ENCODE measurements at regions not wholly inside any gene's neighbourhood (a gene's known extent, or its start where the extent isn't known, plus 50 kb on each side); places are given as distances from the start of the nearest gene placed in this dataset.

GRCh38 chr7:54333952-54334351, 208.2 kb upstream of the VSTM2A start:
- ChIA-PET CTCF (no interaction called here), RAD21 (ENCODE audit: low non-redundant PET in 1 of 2, low total read pairs in 2 of 2, uncharacterized antibody in 2 of 2, unreplicated experiment in 2 of 2) (no interaction called here), POLR2A (no interaction called here)
- peaks cover 0 to 3% of the 10 kb centered on the region in 2 experiments; a peak in 2 of 4 replicates for H3K9me3 ChIP-seq (ENCODE audit: control insufficient read depth in 1 of 2, insufficient read depth in 1 of 2, low read depth in 1 of 2, low read length in 2 of 2)
- intact Hi-C loops (cut with micrococcal nuclease), result no loop called here
- no peak overlapping the region for H2AFZ ChIP-seq (ENCODE audit: low read depth, low read length, poor library complexity, severe bottlenecking)
- TF ChIP-seq CEBPB (IDR thresholded peaks at IDR 0.05; ENCODE audit: low read depth) (no peak), SRF (IDR thresholded peaks at IDR 0.05; ENCODE audit: low read depth) (no peak)
- H4K20me1 ChIP-seq (ENCODE audit: insufficient read depth), result no peaks in the 10 kb centered on the region
- H3K27ac ChIP-seq (ENCODE audit: low read depth, low read length), result no peak overlapping the region
- no peak for ATAC-seq
- H3K4me1 ChIP-seq (ENCODE audit: control insufficient read depth in 1 of 2, insufficient read depth in 2 of 2, low read length in 2 of 2), result no peaks in the 10 kb centered on the region
- no peaks in the 10 kb centered on the region for H3K79me2 ChIP-seq (ENCODE audit: insufficient read depth, low read length)
- H3K4me2 ChIP-seq (ENCODE audit: low read length), result no peak overlapping the region
- BruUV-seq (replicated peaks), result no TSS peak
- no peak for DNase-seq (ENCODE audit: low read depth, low spot score)
- no peaks in the 10 kb centered on the region for H3K27me3 ChIP-seq (ENCODE audit: insufficient read depth, low read length)
- H3K4me3 ChIP-seq (replicated peaks in 1 of 2; ENCODE audit: low read depth in 1 of 2, low read length in 2 of 2), result no peak overlapping the region
- no peaks in the 10 kb centered on the region for H3K36me3 ChIP-seq (ENCODE audit: control insufficient read depth in 1 of 2, insufficient read depth in 2 of 2, low read length in 2 of 2)
- no peaks in the 10 kb centered on the region for H3K9me2 ChIP-seq (ENCODE audit: insufficient read depth)
- no peak overlapping the region for H3K9ac ChIP-seq (ENCODE audit: low read length)

DNA sequence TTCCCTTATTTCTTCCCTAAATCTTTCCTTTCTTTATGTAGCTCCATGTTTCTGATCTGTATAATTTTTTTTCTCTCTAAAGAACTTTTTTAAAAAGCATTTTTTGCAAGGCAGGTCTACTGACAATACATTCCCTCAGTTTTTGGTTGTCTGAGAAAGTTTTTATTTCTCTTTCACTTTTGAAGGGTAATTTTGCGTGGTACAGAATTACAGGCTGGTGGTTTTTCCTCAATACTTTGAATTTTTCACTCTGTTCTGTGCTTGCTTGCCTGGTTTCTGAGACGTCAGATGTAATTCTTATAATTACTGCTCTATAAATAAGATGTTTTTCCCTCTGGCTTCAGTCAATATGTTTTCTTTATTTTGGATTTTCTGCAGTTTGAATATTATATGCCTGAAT, 205.4 kb upstream of the VSTM2A start:
- ChIA-PET RAD21 (ENCODE audit: low non-redundant PET in 1 of 2, low total read pairs in 2 of 2, uncharacterized antibody in 2 of 2, unreplicated experiment in 2 of 2) (no interaction called here), POLR2A (no interaction called here), CTCF (no interaction called here)
- TF ChIP-seq SRF (IDR thresholded peaks at IDR 0.05; ENCODE audit: low read depth) (no peak), CTCF (IDR thresholded peaks at IDR 0.05 in 2 of 3, conservative IDR thresholded peaks at IDR 0.05 in 1 of 3; ENCODE audit: borderline replicate concordance in 1 of 3, insufficient read depth in 1 of 3, low read depth in 2 of 3, low read length in 2 of 3) (no peak), SP1 (IDR thresholded peaks at IDR 0.05; ENCODE audit: low read depth) (no peak), RAD21 (IDR thresholded peaks at IDR 0.05; ENCODE audit: low read depth) (no peak), TCF7L2 (IDR thresholded peaks at IDR 0.05; ENCODE audit: borderline replicate concordance, extremely low read depth, insufficient read depth, insufficient read length) (no peak), YY1 (IDR thresholded peaks at IDR 0.05; ENCODE audit: extremely low read depth, insufficient replicate concordance, low read depth, low read length) (no peak), SIN3A (IDR thresholded peaks at IDR 0.05; ENCODE audit: low read depth) (no peak), CEBPB (IDR thresholded peaks at IDR 0.05; ENCODE audit: low read depth) (no peak), EZH2phosphoT487 (IDR thresholded peaks at IDR 0.05; ENCODE audit: borderline replicate concordance) (no peak), JUND (IDR thresholded peaks at IDR 0.05) (no peak), MAX (IDR thresholded peaks at IDR 0.05) (no peak), EZH2 (IDR thresholded peaks at IDR 0.05) (no peak), CBX3 (IDR thresholded peaks at IDR 0.05; ENCODE audit: low read depth) (no peak)
- Histone ChIP-seq H3K27ac (ENCODE audit: low read depth, low read length) (no peak overlapping the region), H3K9me3 (ENCODE audit: control insufficient read depth in 1 of 2, insufficient read depth in 1 of 2, low read depth in 1 of 2, low read length in 2 of 2) (peaks cover 0 to 3% of the 10 kb centered on the region in 2 experiments; a peak in 2 of 4 replicates), H3K4me2 (ENCODE audit: low read length) (no peak overlapping the region), H3K9ac (ENCODE audit: low read length) (no peak overlapping the region), H3K9me2 (ENCODE audit: insufficient read depth) (no peaks in the 10 kb centered on the region), H4K20me1 (ENCODE audit: insufficient read depth) (no peaks in the 10 kb centered on the region), H3K27me3 (ENCODE audit: insufficient read depth, low read length) (no peaks in the 10 kb centered on the region), H2AFZ (ENCODE audit: low read depth, low read length, poor library complexity, severe bottlenecking) (no peak overlapping the region), H3K36me3 (ENCODE audit: control insufficient read depth in 1 of 2, insufficient read depth in 2 of 2, low read length in 2 of 2) (no peaks in the 10 kb centered on the region), H3K4me3 (replicated peaks in 1 of 2; ENCODE audit: low read depth in 1 of 2, low read length in 2 of 2) (no peak overlapping the region), H3K4me1 (ENCODE audit: control insufficient read depth in 1 of 2, insufficient read depth in 2 of 2, low read length in 2 of 2) (no peaks in the 10 kb centered on the region), H3K79me2 (ENCODE audit: insufficient read depth, low read length) (no peaks in the 10 kb centered on the region)
- no peak for ATAC-seq
- DNase-seq (ENCODE audit: low read depth, low spot score), result no peak
- intact Hi-C loops (cut with micrococcal nuclease), result no loop called here
- no TSS peak for BruUV-seq (replicated peaks)

Data from HCT116 (cell line).